ENCODE measurements at regions not wholly inside any gene's neighbourhood (a gene's known extent, or its start where the extent isn't known, plus 50 kb on each side); places are given as distances from the start of the nearest gene placed in this dataset.

- H3K4me3 ChIP-seq (ENCODE audit: low read length) = no peak overlapping the region
- H3K36me3 ChIP-seq (ENCODE audit: insufficient read depth, low read length) = no peaks in the 10 kb centered on the region
- H3K27ac ChIP-seq (ENCODE audit: low read length) = no peak overlapping the region
- no peak overlapping the region for H3K4me2 ChIP-seq (ENCODE audit: low read length)
- no peak for TF ChIP-seq REST (IDR thresholded peaks at IDR 0.05; ENCODE audit: borderline replicate concordance)
- TF ChIP-seq TAF1 (IDR thresholded peaks at IDR 0.05; ENCODE audit: low read depth) = no peak
- TF ChIP-seq, protein P1, sequence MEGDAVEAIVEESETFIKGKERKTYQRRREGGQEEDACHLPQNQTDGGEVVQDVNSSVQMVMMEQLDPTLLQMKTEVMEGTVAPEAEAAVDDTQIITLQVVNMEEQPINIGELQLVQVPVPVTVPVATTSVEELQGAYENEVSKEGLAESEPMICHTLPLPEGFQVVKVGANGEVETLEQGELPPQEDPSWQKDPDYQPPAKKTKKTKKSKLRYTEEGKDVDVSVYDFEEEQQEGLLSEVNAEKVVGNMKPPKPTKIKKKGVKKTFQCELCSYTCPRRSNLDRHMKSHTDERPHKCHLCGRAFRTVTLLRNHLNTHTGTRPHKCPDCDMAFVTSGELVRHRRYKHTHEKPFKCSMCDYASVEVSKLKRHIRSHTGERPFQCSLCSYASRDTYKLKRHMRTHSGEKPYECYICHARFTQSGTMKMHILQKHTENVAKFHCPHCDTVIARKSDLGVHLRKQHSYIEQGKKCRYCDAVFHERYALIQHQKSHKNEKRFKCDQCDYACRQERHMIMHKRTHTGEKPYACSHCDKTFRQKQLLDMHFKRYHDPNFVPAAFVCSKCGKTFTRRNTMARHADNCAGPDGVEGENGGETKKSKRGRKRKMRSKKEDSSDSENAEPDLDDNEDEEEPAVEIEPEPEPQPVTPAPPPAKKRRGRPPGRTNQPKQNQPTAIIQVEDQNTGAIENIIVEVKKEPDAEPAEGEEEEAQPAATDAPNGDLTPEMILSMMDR (IDR thresholded peaks at IDR 0.05; ENCODE audit: poor library complexity, severe bottlenecking) = no peak
- TF ChIP-seq MXI1 (conservative IDR thresholded peaks at IDR 0.05; ENCODE audit: poor library complexity, severe bottlenecking) = no peak
- no peak for TF ChIP-seq RAD21 (conservative IDR thresholded peaks at IDR 0.05)
- TF ChIP-seq SMC3 (conservative IDR thresholded peaks at IDR 0.05; ENCODE audit: poor library complexity) = no peak
- TF ChIP-seq EZH2 (IDR thresholded peaks at IDR 0.05; ENCODE audit: borderline replicate concordance, insufficient read depth, low read length, poor library complexity, severe bottlenecking) = no peak
- TF ChIP-seq EP300 (conservative IDR thresholded peaks at IDR 0.05; ENCODE audit: poor library complexity, severe bottlenecking) = no peak
- no peak for TF ChIP-seq POLR2AphosphoS5 (IDR thresholded peaks at IDR 0.05)
- no peak overlapping the region for H2AFZ ChIP-seq (ENCODE audit: low read depth, low read length)
- no peaks in the 10 kb centered on the region for H3K9me2 ChIP-seq (ENCODE audit: insufficient read depth, low read length)
- H3K79me2 ChIP-seq (replicated peaks; ENCODE audit: insufficient read depth, low read length) = no peaks in the 10 kb centered on the region
- no peaks in the 10 kb centered on the region for H4K20me1 ChIP-seq (ENCODE audit: insufficient read depth)
- H3K9me3 ChIP-seq (ENCODE audit: low read length) = no peaks in the 10 kb centered on the region
- no peak overlapping the region for H3K9ac ChIP-seq (ENCODE audit: low read length)
- H3K27me3 ChIP-seq (ENCODE audit: insufficient read depth, low read depth, low read length) = no peaks in the 10 kb centered on the region
- H3F3A ChIP-seq (ENCODE audit: insufficient read depth, low read length, poor library complexity, severe bottlenecking) = no peaks in the 10 kb centered on the region
Measured at GRCh38 chr10:47118326-47118725, 181.7 kb upstream of the GDF10 start.

- H2AFZ ChIP-seq (ENCODE audit: low read depth, low read length) = no peak overlapping the region
- no peak overlapping the region for H3K27ac ChIP-seq (ENCODE audit: low read length)
- H3K4me2 ChIP-seq (ENCODE audit: low read length) = no peak overlapping the region
Measured at GRCh38 chr10:47121336-47121735, 178.7 kb upstream of the GDF10 start.

More at GRCh38 chr10:47121336-47121735, 178.7 kb upstream of the GDF10 start:
- Histone ChIP-seq H3K9me3 (ENCODE audit: low read length) (no peaks in the 10 kb centered on the region), H3K27me3 (ENCODE audit: insufficient read depth, low read depth, low read length) (no peaks in the 10 kb centered on the region), H4K20me1 (ENCODE audit: insufficient read depth) (no peaks in the 10 kb centered on the region), H3K9me2 (ENCODE audit: insufficient read depth, low read length) (no peaks in the 10 kb centered on the region), H3F3A (ENCODE audit: insufficient read depth, low read length, poor library complexity, severe bottlenecking) (no peaks in the 10 kb centered on the region), H3K4me3 (ENCODE audit: low read length) (no peak overlapping the region), H3K9ac (ENCODE audit: low read length) (no peak overlapping the region), H3K79me2 (replicated peaks; ENCODE audit: insufficient read depth, low read length) (no peaks in the 10 kb centered on the region), H3K36me3 (ENCODE audit: insufficient read depth, low read length) (no peaks in the 10 kb centered on the region)
- TF ChIP-seq EZH2 (IDR thresholded peaks at IDR 0.05; ENCODE audit: borderline replicate concordance, insufficient read depth, low read length, poor library complexity, severe bottlenecking) (no peak), POLR2AphosphoS5 (IDR thresholded peaks at IDR 0.05) (no peak), EP300 (conservative IDR thresholded peaks at IDR 0.05; ENCODE audit: poor library complexity, severe bottlenecking) (no peak), RAD21 (conservative IDR thresholded peaks at IDR 0.05) (no peak)

Measured in neural cell (in vitro differentiated cells).